Bronchial epithelial cell (primary cell): ENCODE measurements at regions not wholly inside any gene's neighbourhood (a gene's known extent, or its start where the extent isn't known, plus 50 kb on each side); places are given as distances from the start of the nearest gene placed in this dataset.

Experiments
- DNase-seq: peaks from one replicate; pipeline ENCODE4 v3.0.0-alpha.2; 2010; ENCODE audit warnings: low read depth
- FAIRE-seq: peaks from 2 replicates; lab custom pipeline; 2011; peaks lifted over from hg19 to GRCh38; lab: Jason Lieb, UNC
- H3K27me3 ChIP-seq: 2 replicates; pipeline ENCODE4 v1.5.1; 2011; ENCODE audit warnings: low read length; ENCODE audit not compliant: control insufficient read depth, insufficient read depth
- H3K36me3 ChIP-seq: 2 replicates; pipeline ENCODE4 v1.5.1; 2011; ENCODE audit warnings: low read length; ENCODE audit not compliant: control insufficient read depth, insufficient read depth
- H3K4me3 ChIP-seq: 2 replicates; pipeline ENCODE4 v1.5.1; 2011; ENCODE audit warnings: mild to moderate bottlenecking, low read depth, low read length, control low read depth
- TF ChIP-seq, protein P1 (sequence below): IDR thresholded peaks from 2 replicates; pipeline ENCODE4 v1.5.1; 2011; ENCODE audit warnings: mild to moderate bottlenecking, moderate library complexity, low read length, control low read depth, inconsistent platforms; ENCODE audit not compliant: insufficient read depth, severe bottlenecking

DNA sequence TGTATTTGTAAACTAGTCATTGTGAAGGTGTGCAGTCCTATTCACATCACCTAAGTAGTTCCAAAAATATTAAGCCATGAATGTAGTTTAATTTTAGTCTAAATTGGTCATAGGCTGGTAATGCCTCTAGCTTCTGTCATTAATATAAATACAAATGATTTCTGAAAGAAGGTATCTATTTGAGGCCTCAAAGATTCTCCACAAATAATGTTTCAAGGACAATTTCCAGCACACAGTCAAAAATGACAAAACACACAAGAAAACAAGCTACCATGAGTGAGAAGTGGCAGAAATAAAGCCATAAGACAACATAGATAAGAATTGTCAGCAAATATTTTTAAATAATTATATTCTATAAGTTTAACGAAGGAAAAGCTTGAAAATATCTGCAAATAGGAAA is 66.7 kb upstream of the PDK4 start:
- Histone ChIP-seq H3K27me3 (peaks cover 2% of the 10 kb centered on the region), H3K4me3 (no peak overlapping the region), H3K36me3 (no peaks in the 10 kb centered on the region)
- DNase-seq (no peak), FAIRE-seq (no peak)
- TF ChIP-seq, protein P1, sequence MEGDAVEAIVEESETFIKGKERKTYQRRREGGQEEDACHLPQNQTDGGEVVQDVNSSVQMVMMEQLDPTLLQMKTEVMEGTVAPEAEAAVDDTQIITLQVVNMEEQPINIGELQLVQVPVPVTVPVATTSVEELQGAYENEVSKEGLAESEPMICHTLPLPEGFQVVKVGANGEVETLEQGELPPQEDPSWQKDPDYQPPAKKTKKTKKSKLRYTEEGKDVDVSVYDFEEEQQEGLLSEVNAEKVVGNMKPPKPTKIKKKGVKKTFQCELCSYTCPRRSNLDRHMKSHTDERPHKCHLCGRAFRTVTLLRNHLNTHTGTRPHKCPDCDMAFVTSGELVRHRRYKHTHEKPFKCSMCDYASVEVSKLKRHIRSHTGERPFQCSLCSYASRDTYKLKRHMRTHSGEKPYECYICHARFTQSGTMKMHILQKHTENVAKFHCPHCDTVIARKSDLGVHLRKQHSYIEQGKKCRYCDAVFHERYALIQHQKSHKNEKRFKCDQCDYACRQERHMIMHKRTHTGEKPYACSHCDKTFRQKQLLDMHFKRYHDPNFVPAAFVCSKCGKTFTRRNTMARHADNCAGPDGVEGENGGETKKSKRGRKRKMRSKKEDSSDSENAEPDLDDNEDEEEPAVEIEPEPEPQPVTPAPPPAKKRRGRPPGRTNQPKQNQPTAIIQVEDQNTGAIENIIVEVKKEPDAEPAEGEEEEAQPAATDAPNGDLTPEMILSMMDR: no peak

DNA sequence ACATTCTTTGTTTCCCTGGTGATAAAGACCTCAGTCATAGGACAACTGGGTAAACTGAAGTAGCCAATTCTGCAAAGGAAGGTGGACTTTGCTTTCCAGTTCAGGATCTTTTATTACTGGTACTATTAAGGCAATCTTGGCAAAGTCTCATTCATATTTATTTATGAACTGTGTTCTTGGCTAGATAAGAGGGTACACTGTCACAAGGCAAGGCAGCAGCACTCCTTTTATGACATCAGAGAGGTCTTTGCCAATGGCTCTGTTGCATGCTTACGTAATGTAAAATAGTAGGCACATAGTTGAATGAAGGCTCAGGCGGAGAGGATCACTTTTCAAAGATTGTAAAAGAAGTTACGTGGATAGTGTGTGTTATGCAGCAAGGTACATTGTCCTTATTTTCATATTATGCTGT is 63.7 kb upstream of the PDK4 start:
- Histone ChIP-seq H3K36me3 (no peaks in the 10 kb centered on the region), H3K4me3 (no peak overlapping the region), H3K27me3 (peaks cover 2% of the 10 kb centered on the region)
- FAIRE-seq: no peak
- TF ChIP-seq, protein P1: no peak
- DNase-seq: no peak

DNA sequence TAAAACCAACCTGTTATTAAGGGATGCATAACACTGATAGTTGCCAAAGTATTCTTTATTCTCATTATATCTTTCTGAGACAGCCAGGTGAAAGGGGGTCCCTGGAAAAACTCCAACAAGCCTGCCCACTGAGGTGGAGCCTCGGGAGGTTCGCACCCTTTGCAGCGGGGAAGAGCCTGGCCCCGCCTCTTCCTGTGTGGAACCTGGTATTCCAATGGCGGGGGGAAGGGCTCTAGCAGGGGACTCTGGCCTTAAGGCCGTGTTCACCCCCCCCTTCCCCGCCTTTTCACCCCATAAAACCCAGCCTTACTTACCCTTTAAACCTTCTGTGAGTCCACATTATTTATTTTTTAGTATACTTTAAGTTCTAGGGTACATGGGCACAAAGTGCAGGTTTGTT is 62.4 kb upstream of the PDK4 start:
- TF ChIP-seq, protein P1: no peak
- DNase-seq (no peak), FAIRE-seq (no peak)
- peaks cover 2% of the 10 kb centered on the region for H3K27me3 ChIP-seq
- no peaks in the 10 kb centered on the region for H3K36me3 ChIP-seq
- H3K4me3 ChIP-seq: no peak overlapping the region

DNA sequence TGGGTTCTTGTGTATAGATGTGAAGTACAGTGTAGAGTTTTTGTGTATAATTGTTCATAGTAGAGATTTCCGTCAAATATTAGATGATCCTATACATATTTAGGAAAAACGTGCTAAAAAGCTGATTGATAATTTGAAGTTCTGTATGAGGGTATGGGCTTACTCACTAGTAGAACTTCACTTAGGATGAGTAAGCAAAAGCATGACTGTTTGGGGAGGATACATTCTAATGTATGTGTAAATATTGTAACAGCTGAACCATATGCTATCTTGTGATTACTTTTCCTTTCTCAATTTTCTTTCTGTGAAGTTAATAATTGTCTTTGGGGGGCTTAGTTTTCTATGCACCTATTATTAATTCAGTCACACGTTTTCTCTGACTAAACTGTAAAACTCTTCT is 53.2 kb upstream of the PDK4 start:
- FAIRE-seq (no peak), DNase-seq (peak; percentile 48)
- no peak overlapping the region for H3K4me3 ChIP-seq
- TF ChIP-seq, protein P1: no peak
- H3K27me3 ChIP-seq: no peaks in the 10 kb centered on the region
- no peaks in the 10 kb centered on the region for H3K36me3 ChIP-seq

DNA sequence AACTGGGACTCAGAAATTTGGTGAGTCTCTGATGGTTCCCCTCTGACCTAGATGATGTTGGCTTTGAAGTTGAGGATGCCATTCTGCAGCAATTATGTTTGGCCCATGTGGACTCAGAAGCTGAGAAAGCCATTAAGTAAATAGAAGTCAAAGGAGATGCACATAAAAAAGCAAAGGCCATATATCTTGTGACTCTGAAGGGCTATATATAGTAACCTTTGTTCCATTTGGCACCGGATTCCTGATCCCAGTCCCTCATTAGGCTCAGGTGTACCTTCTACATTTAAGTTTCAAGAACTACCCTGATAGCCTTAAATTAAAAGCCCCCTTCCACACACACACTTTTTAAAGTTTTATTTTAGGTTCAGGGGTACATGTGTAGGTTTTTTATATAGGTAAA is 50.0 kb upstream of the PDK4 start:
- H3K4me3 ChIP-seq: no peak overlapping the region
- no peaks in the 10 kb centered on the region for H3K36me3 ChIP-seq
- DNase-seq (no peak), FAIRE-seq (no peak)
- no peaks in the 10 kb centered on the region for H3K27me3 ChIP-seq
- TF ChIP-seq, protein P1: no peak
